ENCODE measurements at regions not wholly inside any gene's neighbourhood (a gene's known extent, or its start where the extent isn't known, plus 50 kb on each side); places are given as distances from the start of the nearest gene placed in this dataset.

- no peak for DNase-seq
These were observed 1492.4 kb downstream of the AACS start for GRCh38 chr12:126557659-126558058.

GRCh38 chr12:126558219-126558618 is 1493.0 kb downstream of the AACS start:
- no peak for DNase-seq

- no peak for DNase-seq
These were observed 1493.6 kb downstream of the AACS start for GRCh38 chr12:126558810-126559209.

GRCh38 chr12:126567016-126567415 is 1501.8 kb downstream of the AACS start:
- DNase-seq: no peak

- DNase-seq: no peak
These were observed 1504.5 kb downstream of the AACS start for GRCh38 chr12:126569706-126570105.

- DNase-seq: no peak
These were observed 1505.3 kb downstream of the AACS start for GRCh38 chr12:126570566-126570965.

- no peak for DNase-seq
These were observed 1506.9 kb downstream of the AACS start for GRCh38 chr12:126572170-126572569.

- DNase-seq: no peak
These were observed 1516.4 kb downstream of the AACS start for GRCh38 chr12:126581655-126582054.

- DNase-seq: no peak
These were observed 1517.0 kb downstream of the AACS start for GRCh38 chr12:126582231-126582630.

GRCh38 chr12:126588586-126589249 is 1523.5 kb downstream of the AACS start:
- no peak for DNase-seq

- no peak for DNase-seq
These were observed 1526.3 kb downstream of the AACS start for GRCh38 chr12:126591533-126591932.

- no peak for DNase-seq
These were observed 1536.2 kb downstream of the AACS start for GRCh38 chr12:126601184-126602170.

- no peak for DNase-seq
These were observed 1537.4 kb downstream of the AACS start for GRCh38 chr12:126602612-126603011.

GRCh38 chr12:126607157-126607556 is 1541.9 kb downstream of the AACS start:
- no peak for DNase-seq

GRCh38 chr12:126607867-126608266 is 1542.6 kb downstream of the AACS start:
- no peak for DNase-seq

- no peak for DNase-seq
These were observed 1543.5 kb downstream of the AACS start for GRCh38 chr12:126608607-126609175.

GRCh38 chr12:126616441-126616840 is 1551.2 kb downstream of the AACS start:
- no peak for DNase-seq

- DNase-seq: no peak
These were observed 1552.1 kb downstream of the AACS start for GRCh38 chr12:126617312-126617711.

GRCh38 chr12:126627596-126627995 is 1562.4 kb downstream of the AACS start:
- no peak for DNase-seq

- DNase-seq: no peak
These were observed 1571.6 kb downstream of the AACS start for GRCh38 chr12:126636821-126637220.

- DNase-seq: no peak
These were observed 1579.2 kb downstream of the AACS start for GRCh38 chr12:126644236-126645020.

GRCh38 chr12:126648074-126648473 is 1582.8 kb downstream of the AACS start:
- DNase-seq: no peak

GRCh38 chr12:126651133-126651532 is 1585.9 kb downstream of the AACS start:
- no peak for DNase-seq

Measured in NCI-H2107 (cell line).